ENCODE measurements at regions not wholly inside any gene's neighbourhood (a gene's known extent, or its start where the extent isn't known, plus 50 kb on each side); places are given as distances from the start of the nearest gene placed in this dataset.

DNA sequence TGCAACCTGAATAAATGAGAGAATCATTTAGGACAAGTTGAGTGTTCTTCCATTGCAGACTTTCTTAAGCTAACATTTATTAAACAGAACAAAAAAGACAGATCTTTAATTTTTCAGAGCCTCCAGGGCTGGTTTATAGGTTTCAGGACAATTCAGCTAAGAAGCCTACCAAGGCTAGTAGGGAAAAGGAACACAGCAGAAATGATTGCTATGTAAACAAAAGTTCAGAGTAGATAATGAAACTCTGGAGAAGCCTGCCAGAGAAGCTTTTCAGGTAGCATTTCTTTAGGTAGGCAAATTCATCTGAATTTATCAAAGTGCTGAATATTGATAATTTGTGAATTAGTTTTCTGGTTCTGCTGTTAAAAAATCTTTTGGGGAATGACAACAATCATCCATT lies 264.2 kb downstream of the DEPDC1B start:
- no peak for TF ChIP-seq ZNF713 (CRISPR knock-in tag; IDR thresholded peaks at IDR 0.05)
- no peak for TF ChIP-seq PBX2 (CRISPR knock-in tag; IDR thresholded peaks at IDR 0.05)
- no peak for TF ChIP-seq CTCF (CRISPR knock-in tag; IDR thresholded peaks at IDR 0.05)
- TF ChIP-seq TCF7L2 (IDR thresholded peaks at IDR 0.05; ENCODE audit: low read depth, low read length), result no peak
- TF ChIP-seq REPIN1 (CRISPR knock-in tag; IDR thresholded peaks at IDR 0.05; ENCODE audit: borderline replicate concordance, low read depth), result no peak
- TF ChIP-seq SIN3B (IDR thresholded peaks at IDR 0.05; ENCODE audit: low read length), result no peak
- no peak for TF ChIP-seq HOXA7 (CRISPR knock-in tag; IDR thresholded peaks at IDR 0.05)
- TF ChIP-seq ZNF431 (CRISPR knock-in tag; IDR thresholded peaks at IDR 0.05; ENCODE audit: borderline replicate concordance, low read depth), result no peak
